ENCODE measurements at regions not wholly inside any gene's neighbourhood (a gene's known extent, or its start where the extent isn't known, plus 50 kb on each side); places are given as distances from the start of the nearest gene placed in this dataset.
"Not testable (repeated sequence)": the region's sequence is repeated elsewhere in the genome, so short reads cannot be mapped to it uniquely, and the experiment has no call there.

GRCh38 chr4:19214591-19215186 lies 1037.0 kb upstream of the SLIT2 start:
- DNase-seq (ENCODE audit: low spot score), result no peak

DNA sequence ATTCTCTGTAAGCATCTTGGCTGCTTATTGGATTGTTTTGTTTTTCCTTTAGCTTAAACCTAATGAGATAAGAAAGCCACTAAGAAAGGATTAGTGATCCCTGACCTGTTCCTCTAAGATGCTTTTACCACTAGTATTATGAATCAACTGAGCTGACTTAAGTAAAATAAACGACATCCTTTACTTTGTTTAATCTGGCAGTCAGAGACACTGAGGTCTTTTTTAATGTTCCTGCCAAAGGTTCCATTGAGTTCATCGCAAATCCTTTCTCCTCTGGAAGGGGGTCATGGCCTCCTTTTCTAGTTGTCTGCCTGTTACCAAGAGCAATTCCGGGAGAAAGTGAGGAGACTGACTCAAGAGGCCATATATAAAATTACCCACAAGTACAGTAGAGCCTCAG lies 1038.3 kb upstream of the SLIT2 start:
- DNase-seq (ENCODE audit: low spot score), result no peak

DNA sequence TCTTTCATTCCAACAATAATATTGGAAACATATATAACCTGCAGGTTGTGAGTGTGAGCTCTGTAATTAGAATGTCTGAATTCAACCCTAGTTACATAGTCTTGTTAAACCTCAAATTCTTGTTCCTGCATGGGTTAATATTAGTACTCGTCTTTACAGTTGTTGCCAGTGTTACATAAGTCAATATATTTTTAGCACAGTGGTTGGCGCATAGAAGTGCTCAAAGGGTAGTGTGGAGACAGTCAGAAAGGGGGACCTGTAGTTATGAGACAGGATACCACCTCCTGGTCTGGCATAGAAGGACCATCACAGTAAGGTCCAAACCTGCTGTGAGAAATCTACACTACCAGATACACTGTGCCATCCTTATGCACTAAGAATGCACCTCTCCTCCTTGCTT lies 1045.9 kb upstream of the SLIT2 start:
- DNase-seq (ENCODE audit: low spot score), result no peak

DNA sequence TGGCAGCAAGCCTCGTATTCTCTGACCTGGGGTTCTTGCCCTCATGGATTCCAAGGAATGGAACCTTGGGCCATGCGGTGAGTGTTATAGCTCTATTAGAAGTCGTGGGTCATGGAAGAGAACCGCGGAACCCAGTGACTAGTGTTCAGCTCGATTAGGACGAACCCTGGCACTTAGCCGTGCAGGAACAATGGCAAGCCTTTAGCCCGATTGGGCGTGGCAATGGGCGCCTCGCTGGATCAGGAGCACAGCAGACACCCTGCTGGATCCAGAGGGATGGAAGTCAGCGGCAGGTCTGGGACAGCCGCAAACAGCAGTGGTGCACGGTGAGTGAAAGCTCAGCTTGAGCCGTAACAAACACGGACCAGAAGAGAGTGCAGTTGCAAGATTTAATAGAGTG lies 1053.9 kb upstream of the SLIT2 start:
- DNase-seq (ENCODE audit: low spot score), result not testable (repeated sequence)

GRCh38 chr4:19195696-19196095 lies 1056.0 kb upstream of the SLIT2 start:
- DNase-seq (ENCODE audit: low spot score), result no peak

GRCh38 chr4:19194672-19195071 lies 1057.0 kb upstream of the SLIT2 start:
- no peak for DNase-seq (ENCODE audit: low spot score)

DNA sequence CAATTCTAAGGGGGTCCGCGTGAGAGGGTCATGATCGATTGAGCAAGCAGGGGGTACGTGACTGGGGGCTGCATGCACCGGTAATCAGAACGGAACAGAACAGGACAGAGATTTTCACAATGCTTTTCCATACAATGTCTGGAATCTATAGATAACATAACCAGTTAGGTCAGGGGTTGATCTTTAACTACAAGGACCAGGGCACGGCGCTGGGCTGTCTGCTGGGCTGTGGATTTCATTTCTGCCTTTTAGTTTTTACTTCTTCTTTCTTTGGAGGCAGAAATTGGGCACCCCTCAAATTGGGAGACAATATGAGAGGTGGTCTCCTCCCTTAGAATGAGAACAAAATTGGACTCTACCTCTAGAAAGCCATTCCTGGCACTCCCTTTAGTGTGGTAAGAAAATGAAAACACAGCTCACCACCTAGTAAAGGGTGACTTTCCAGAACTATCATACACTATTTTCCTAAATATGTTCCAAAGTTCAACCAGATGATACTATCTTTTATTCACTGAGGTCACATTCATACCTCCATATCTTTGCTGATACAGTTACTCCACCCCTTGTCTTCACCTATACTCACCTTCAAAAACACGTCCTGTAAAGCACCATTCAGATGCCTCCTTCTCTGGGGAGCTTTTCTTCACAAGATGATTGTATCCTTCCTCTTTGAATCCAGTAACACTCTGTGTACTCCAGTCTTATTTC lies 1058.3 kb upstream of the SLIT2 start:
- no peak for DNase-seq (ENCODE audit: low spot score)

DNA sequence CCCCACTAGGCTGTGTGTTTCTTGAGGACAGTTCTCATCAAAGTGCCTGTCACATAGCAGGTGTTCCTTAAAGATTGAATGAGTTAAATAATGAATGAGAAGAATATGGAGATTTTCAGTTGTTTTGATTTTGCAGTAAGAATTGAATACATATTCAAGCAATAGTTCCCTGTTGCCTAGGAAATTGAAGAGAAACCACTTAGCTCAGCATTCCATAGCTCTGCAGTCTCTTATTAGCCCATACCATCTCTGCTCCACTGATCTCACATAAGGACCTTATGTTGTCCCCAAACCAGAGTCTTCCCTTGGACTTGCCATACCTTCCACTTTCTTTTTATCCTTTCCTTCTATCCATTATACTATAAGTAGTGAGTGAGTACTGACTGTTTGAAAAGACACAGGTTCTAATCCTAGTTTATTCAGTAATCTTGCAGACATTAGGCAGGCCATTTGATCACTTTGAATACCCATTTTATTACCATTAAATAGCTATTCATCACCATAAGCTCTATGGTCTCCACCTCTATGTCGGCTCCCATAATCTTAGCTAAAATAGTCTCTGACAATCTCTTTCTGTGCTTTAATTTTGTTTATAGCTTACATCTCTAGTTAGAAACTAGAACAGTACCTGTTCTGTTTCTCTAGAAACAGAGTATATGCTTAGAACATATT lies 1059.6 kb upstream of the SLIT2 start:
- DNase-seq (ENCODE audit: low spot score), result no peak

- DNase-seq (ENCODE audit: low spot score), result no peak
These were observed 1064.0 kb upstream of the SLIT2 start for GRCh38 chr4:19187691-19188090.

DNA sequence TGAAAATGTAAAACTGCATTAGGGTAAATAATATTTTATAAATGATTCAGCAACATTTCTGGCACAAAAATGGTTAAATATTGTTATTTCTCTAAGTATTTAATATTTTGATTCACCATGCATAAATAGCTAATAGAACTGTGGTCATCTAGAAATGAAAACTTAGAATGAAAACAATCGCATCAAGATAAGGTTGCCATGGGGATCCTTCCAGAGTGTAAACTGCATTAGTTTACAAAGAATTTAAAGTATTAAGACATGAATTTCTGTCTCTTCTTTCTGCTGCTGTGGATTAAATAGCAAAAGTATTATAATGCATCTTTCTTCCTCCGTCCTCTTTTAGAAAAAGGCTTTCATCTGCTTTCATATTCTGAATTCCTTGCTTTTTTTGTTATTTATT lies 1064.6 kb upstream of the SLIT2 start:
- DNase-seq (ENCODE audit: low spot score), result no peak

DNA sequence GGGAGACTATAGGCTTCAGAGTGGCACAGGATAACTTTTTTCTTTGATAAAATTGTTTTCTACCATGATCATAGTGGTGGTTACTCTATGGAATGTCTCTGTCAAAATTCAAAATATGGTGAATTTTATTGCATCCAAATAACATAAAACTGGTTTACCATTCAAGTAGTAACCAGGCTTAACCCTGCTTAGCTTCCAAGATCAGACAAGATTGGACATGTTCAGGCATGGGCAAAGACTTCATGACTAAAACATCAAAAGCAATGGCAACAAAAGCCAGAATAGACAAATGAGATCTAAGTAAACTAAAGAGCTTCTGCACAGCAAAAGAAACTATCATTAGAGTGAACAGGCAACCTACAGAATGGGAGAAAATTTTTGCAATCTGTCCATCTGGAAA lies 1070.1 kb upstream of the SLIT2 start:
- not testable (repeated sequence) for DNase-seq (ENCODE audit: low spot score)

- no peak for DNase-seq (ENCODE audit: low spot score)
These were observed 1072.9 kb upstream of the SLIT2 start for GRCh38 chr4:19178835-19179234.

GRCh38 chr4:19177616-19178015 lies 1074.1 kb upstream of the SLIT2 start:
- DNase-seq (ENCODE audit: low spot score), result no peak

- DNase-seq (ENCODE audit: low spot score), result no peak
These were observed 1079.9 kb upstream of the SLIT2 start for GRCh38 chr4:19171832-19172231.

GRCh38 chr4:19167311-19167710 lies 1084.4 kb upstream of the SLIT2 start:
- no peak for DNase-seq (ENCODE audit: low spot score)

DNA sequence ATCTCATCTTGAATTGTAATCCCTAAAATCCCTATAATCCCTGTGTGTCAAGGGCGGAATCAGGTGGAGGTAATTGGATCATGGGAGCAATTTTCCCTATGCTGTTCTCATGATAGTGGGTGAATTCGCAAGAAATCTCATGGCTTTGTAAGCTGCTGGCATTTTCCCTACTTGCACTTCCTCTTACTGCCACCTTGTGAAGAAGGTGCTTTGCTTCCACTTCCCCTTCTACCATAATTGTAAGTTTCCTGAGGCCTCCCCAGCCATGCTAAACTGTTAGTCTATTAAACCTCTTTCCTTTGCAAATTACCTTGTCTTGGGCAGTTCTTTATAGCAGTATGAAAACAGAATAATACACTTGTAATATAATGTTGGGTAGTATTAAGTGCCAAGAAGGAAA lies 1087.4 kb upstream of the SLIT2 start:
- DNase-seq (ENCODE audit: low spot score), result no peak

GRCh38 chr4:19159874-19160273 lies 1091.8 kb upstream of the SLIT2 start:
- DNase-seq (ENCODE audit: low spot score), result no peak

DNA sequence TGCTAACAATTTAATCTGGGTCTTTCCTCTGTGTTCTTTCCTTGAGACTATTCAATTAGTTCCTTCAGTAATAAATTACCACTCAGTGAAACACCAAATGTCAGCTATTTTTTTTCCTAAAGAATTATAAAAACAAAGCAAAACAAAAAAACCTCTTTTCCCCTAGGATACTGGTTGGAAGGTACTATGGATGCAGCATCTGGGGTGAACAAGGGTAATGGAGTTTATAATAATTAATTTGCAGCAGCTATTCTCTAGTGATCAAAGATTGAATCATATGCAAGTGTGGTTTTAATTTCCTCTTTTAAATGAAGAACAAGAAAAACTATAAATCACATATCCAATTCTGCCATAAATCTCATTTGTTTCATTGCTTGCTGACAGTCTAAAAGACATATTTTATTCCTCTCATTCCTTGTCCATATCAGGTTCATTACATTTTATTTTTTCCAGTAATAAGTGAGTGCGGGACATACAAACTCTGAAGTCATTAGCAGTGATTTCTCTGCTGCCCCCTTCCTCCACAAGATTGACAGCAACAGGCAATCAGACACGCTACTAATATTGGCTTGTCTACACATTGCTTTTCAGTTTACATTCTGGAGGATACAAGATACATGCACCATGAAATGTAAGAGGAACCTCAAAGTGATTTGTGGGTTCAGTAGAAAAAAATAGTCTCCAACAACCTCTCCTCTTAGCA lies 1093.4 kb upstream of the SLIT2 start:
- DNase-seq (ENCODE audit: low spot score), result no peak

- DNase-seq (ENCODE audit: low spot score), result no peak
These were observed 1094.9 kb upstream of the SLIT2 start for GRCh38 chr4:19156786-19157185.

GRCh38 chr4:19155568-19155967 lies 1096.1 kb upstream of the SLIT2 start:
- DNase-seq (ENCODE audit: low spot score), result no peak

DNA sequence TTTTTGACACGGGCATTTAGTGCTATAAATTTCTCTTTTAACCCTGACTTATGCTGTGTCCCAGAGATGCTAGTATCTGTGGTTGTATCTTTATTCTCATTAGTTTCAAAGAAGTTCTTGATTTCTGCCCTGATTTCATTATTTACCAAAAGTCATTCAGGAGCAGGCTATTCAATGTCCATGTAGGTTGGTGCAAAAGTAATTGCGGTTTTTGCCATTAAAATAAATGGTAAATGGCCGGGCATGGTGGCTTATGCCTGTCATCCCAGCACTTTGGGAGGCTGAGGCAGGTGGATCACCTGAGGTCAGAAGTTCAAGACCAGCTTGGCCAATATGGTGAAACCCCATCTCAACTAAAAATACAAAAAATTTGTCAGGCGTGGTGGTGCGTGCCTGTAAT lies 1097.4 kb upstream of the SLIT2 start:
- DNase-seq (ENCODE audit: low spot score), result not testable (repeated sequence)

GRCh38 chr4:19152264-19152663 lies 1099.4 kb upstream of the SLIT2 start:
- no peak for DNase-seq (ENCODE audit: low spot score)

- no peak for DNase-seq (ENCODE audit: low spot score)
These were observed 1100.0 kb upstream of the SLIT2 start for GRCh38 chr4:19151684-19152083.
